Activated B cell treated with CpG ODN at 0.5 μM for 24 hours (primary cell): ENCODE measurements at regions not wholly inside any gene's neighbourhood (a gene's known extent, or its start where the extent isn't known, plus 50 kb on each side); places are given as distances from the start of the nearest gene placed in this dataset.
"Not testable (repeated sequence)": the region's sequence is repeated elsewhere in the genome, so short reads cannot be mapped to it uniquely, and the experiment has no call there.

Experiments
- ATAC-seq: fragments of 200-7000 bp; cut with Tn5 transposase; one replicate; pipeline ENCODE4 v1.10.0; 2021; ENCODE audit warnings: low read depth, mild to moderate bottlenecking, moderate library complexity
- CTCF ChIA-PET: fragments of 350-600 bp; sonication (Branson Sonifier 250); formaldehyde crosslinking; loops from one replicate; lab custom pipeline; 2021; ENCODE audit warnings: antibody characterized with exemption; lab: Charles Lee
- POLR2A ChIA-PET: fragments of 350-600 bp; sonication (Branson Sonifier 250); formaldehyde crosslinking; loops from one replicate; lab custom pipeline; 2021; ENCODE audit warnings: antibody characterized with exemption; lab: Charles Lee
- DNase-seq: peaks from one replicate; pipeline ENCODE4 v3.0.0; 2022
- H3K27ac Mint-ChIP-seq: one replicate; pipeline ENCODE4 v1.8.0; 2020; ENCODE audit warnings: mixed read lengths
- H3K27me3 Mint-ChIP-seq: one replicate; pipeline ENCODE4 v1.8.0; 2021; ENCODE audit warnings: mixed read lengths
- H3K36me3 Mint-ChIP-seq: one replicate; pipeline ENCODE4 v1.8.0; 2021; ENCODE audit warnings: low read depth, mixed read lengths
- H3K4me1 Mint-ChIP-seq: one replicate; pipeline ENCODE4 v1.8.0; 2021; ENCODE audit warnings: mixed read lengths
- H3K4me3 Mint-ChIP-seq: one replicate; pipeline ENCODE4 v1.8.0; 2020; ENCODE audit warnings: mild to moderate bottlenecking, mixed read lengths
- H3K9me3 Mint-ChIP-seq: one replicate; pipeline ENCODE4 v1.8.0; 2020; ENCODE audit warnings: mixed read lengths
- CTCF ChIP-seq: fragments of 200-600 bp; IDR thresholded peaks from one replicate; pipeline ENCODE4 v1.8.0; 2022; ENCODE audit warnings: antibody characterized with exemption, mild to moderate bottlenecking
- intact Hi-C: fragments of 100-400 bp; cut with micrococcal nuclease; formaldehyde crosslinking; loops from one replicate; pipeline ENCODE4 v1.15.1; 2024

- peaks cover 4% of the 10 kb centered on the region for H3K9me3 Mint-ChIP-seq
- no peak overlapping the region for H3K4me3 Mint-ChIP-seq
- DNase-seq (no peak), ATAC-seq (no peak)
- ChIA-PET CTCF (no interaction called here), POLR2A (no interaction called here)
- no peak for TF ChIP-seq CTCF
- no peaks in the 10 kb centered on the region for H3K36me3 Mint-ChIP-seq
- intact Hi-C loops, result no loop called here
- H3K27me3 Mint-ChIP-seq, result no peaks in the 10 kb centered on the region
- H3K4me1 Mint-ChIP-seq, result no peaks in the 10 kb centered on the region
- H3K27ac Mint-ChIP-seq, result no peak overlapping the region
Measured at GRCh38 chr13:112172017-112172416, 105.1 kb downstream of the SOX1 start.

GRCh38 chr13:112172641-112173251, 105.8 kb downstream of the SOX1 start:
- H3K27ac Mint-ChIP-seq, result no peak overlapping the region
- CTCF ChIA-PET, result no interaction called here
- intact Hi-C loops, result no loop called here
- H3K27me3 Mint-ChIP-seq, result no peaks in the 10 kb centered on the region
- H3K4me3 Mint-ChIP-seq, result no peak overlapping the region
- H3K4me1 Mint-ChIP-seq, result no peaks in the 10 kb centered on the region
- no peaks in the 10 kb centered on the region for H3K36me3 Mint-ChIP-seq
- H3K9me3 Mint-ChIP-seq, result peaks cover 4% of the 10 kb centered on the region
- DNase-seq, result no peak
- TF ChIP-seq CTCF, result no peak
- POLR2A ChIA-PET, result no interaction called here
- ATAC-seq, result no peak

- H3K36me3 Mint-ChIP-seq, result no peaks in the 10 kb centered on the region
- peaks cover 4% of the 10 kb centered on the region for H3K9me3 Mint-ChIP-seq
- DNase-seq (no peak), ATAC-seq (no peak)
- no peak overlapping the region for H3K27ac Mint-ChIP-seq
- no peak overlapping the region for H3K4me3 Mint-ChIP-seq
- H3K27me3 Mint-ChIP-seq, result no peaks in the 10 kb centered on the region
- ChIA-PET CTCF (no interaction called here), POLR2A (no interaction called here)
- no peaks in the 10 kb centered on the region for H3K4me1 Mint-ChIP-seq
- intact Hi-C loops, result no loop called here
- TF ChIP-seq CTCF, result no peak
Measured at GRCh38 chr13:112174476-112175110, 107.6 kb downstream of the SOX1 start.

- peaks cover 4% of the 10 kb centered on the region for H3K9me3 Mint-ChIP-seq
- H3K27me3 Mint-ChIP-seq, result no peaks in the 10 kb centered on the region
- ATAC-seq (no peak), DNase-seq (no peak)
- no peak overlapping the region for H3K27ac Mint-ChIP-seq
- ChIA-PET POLR2A (no interaction called here), CTCF (no interaction called here)
- intact Hi-C loops, result no loop called here
- TF ChIP-seq CTCF, result no peak
- H3K4me1 Mint-ChIP-seq, result no peaks in the 10 kb centered on the region
- no peak overlapping the region for H3K4me3 Mint-ChIP-seq
- no peaks in the 10 kb centered on the region for H3K36me3 Mint-ChIP-seq
Measured at GRCh38 chr13:112175162-112176075, 108.5 kb downstream of the SOX1 start.

GRCh38 chr13:112176141-112177119, 109.5 kb downstream of the SOX1 start:
- CTCF ChIA-PET, H3K27me3 Mint-ChIP-seq, DNase-seq, H3K27ac Mint-ChIP-seq, H3K4me1 Mint-ChIP-seq, H3K4me3 Mint-ChIP-seq, H3K36me3 Mint-ChIP-seq, POLR2A ChIA-PET, intact Hi-C loops, H3K9me3 Mint-ChIP-seq, ATAC-seq: not testable (repeated sequence)
